Natural killer cell (primary cell): ENCODE measurements at regions not wholly inside any gene's neighbourhood (a gene's known extent, or its start where the extent isn't known, plus 50 kb on each side); places are given as distances from the start of the nearest gene placed in this dataset.

ENCODE experiments used
- ATAC-seq, 3 donors: fragments of 150-1000 bp in 2 of 3; fragments of 200-7000 bp in 1 of 3; cut with Tn5 transposase; 1 replicate in 1 of 3; 2 replicates in 2 of 3; pipeline ENCODE4 v1.10.0; 2021; ENCODE audit warnings: mild to moderate bottlenecking in 2 of 3, moderate library complexity in 2 of 3
- DNase-seq, 2 donors: peaks; one replicate each; pipeline versions ENCODE4 v3.0.0 to v3.0.0-alpha.2; 2013 to 2021; ENCODE audit warnings: mixed read lengths in 1 of 2
- H3K27ac ChIP-seq: one replicate; pipeline ENCODE4 v1.5.1; 2013; ENCODE audit warnings: mild to moderate bottlenecking, low read length
- H3K27me3 ChIP-seq: one replicate; pipeline ENCODE4 v1.6.1; 2013; ENCODE audit warnings: low read length; ENCODE audit not compliant: control insufficient read depth, insufficient read depth
- H3K36me3 ChIP-seq: one replicate; pipeline ENCODE4 v1.6.1; 2013; ENCODE audit warnings: low read length; ENCODE audit not compliant: control insufficient read depth, insufficient read depth
- H3K4me1 ChIP-seq: one replicate; pipeline ENCODE4 v1.6.1; 2013; ENCODE audit warnings: low read length; ENCODE audit not compliant: control insufficient read depth, insufficient read depth
- H3K4me3 ChIP-seq: one replicate; pipeline ENCODE4 v1.5.1; 2013; ENCODE audit warnings: low read length
- H3K9me3 ChIP-seq: one replicate; pipeline ENCODE4 v1.6.1; 2013; ENCODE audit warnings: low read length; ENCODE audit not compliant: control insufficient read depth, insufficient read depth
- H3K27ac Mint-ChIP-seq, 2 donors: one replicate each; pipeline ENCODE4 v1.8.0; 2022; ENCODE audit warnings: mild to moderate bottlenecking in 2 of 2, mixed read lengths in 2 of 2, moderate library complexity in 1 of 2
- H3K27me3 Mint-ChIP-seq, 2 donors: one replicate each; pipeline ENCODE4 v1.8.0; 2022; ENCODE audit warnings: low read depth in 2 of 2, mixed read lengths in 2 of 2
- H3K36me3 Mint-ChIP-seq: one replicate; pipeline ENCODE4 v1.8.0; 2022; ENCODE audit warnings: mixed read lengths
- H3K4me1 Mint-ChIP-seq, 2 donors: one replicate each; pipeline ENCODE4 v1.8.0; 2022; ENCODE audit warnings: mixed read lengths in 2 of 2
- H3K4me3 Mint-ChIP-seq: one replicate; pipeline ENCODE4 v1.8.0; 2022; ENCODE audit warnings: mild to moderate bottlenecking, moderate library complexity, mixed read lengths
- H3K9me3 Mint-ChIP-seq, 2 donors: one replicate each; pipeline ENCODE4 v1.8.0; 2022; ENCODE audit warnings: mixed read lengths in 2 of 2
- WGBS: methylation state at CpG from one replicate; pipeline ENCODE4 v1.1.7; 2013; ENCODE audit warnings: missing lambda C conversion rate; ENCODE audit not compliant: insufficient coverage; 5-methylcytosine and 5-hydroxymethylcytosine counted together
- intact Hi-C: fragments of 100-400 bp; cut with micrococcal nuclease; formaldehyde crosslinking; loops from one replicate; pipeline ENCODE4 v1.14.2; 2022
- TF ChIP-seq, protein P1 (sequence below): fragments of 200-600 bp; IDR thresholded peaks from one replicate; pipeline ENCODE4 v1.8.0; 2022; ENCODE audit warnings: antibody characterized with exemption

DNA sequence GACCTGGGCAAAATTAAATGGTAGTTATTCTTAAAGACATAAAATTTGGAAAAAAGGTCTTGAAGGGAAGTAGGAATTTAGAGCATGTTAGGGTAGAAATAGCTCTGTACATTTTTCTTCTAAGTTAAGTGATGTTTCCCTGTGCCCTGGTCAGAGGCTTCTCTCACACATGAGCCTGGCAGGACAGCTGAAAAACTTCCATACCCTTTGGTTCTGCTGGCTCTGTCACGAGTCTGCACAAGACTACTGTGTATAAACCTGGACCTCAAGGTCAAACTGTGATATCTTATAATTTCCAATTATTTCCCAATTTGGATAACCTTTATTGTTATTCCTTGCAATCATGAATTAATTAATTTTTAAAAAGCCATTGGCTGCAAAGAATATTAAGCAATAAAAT is 664.7 kb downstream of the BCL11A start:
- Mint-ChIP-seq H3K9me3 (no peaks in the 10 kb centered on the region), H3K27ac (no peak overlapping the region), H3K4me1 (peaks cover 0 to 8% of the 10 kb centered on the region in 2 donors), H3K36me3 (no peaks in the 10 kb centered on the region), H3K4me3 (no peak overlapping the region), H3K27me3 (peaks cover 0 to 2% of the 10 kb centered on the region in 2 donors)
- Histone ChIP-seq H3K27ac (no peak overlapping the region), H3K36me3 (no peaks in the 10 kb centered on the region), H3K9me3 (no peaks in the 10 kb centered on the region), H3K27me3 (no peaks in the 10 kb centered on the region), H3K4me3 (no peak overlapping the region), H3K4me1 (no peaks in the 10 kb centered on the region)
- ATAC-seq (no peak), DNase-seq (no peak)
- 75% methylated on average over 1 of the region's 1 CpG for WGBS
- TF ChIP-seq, protein P1, sequence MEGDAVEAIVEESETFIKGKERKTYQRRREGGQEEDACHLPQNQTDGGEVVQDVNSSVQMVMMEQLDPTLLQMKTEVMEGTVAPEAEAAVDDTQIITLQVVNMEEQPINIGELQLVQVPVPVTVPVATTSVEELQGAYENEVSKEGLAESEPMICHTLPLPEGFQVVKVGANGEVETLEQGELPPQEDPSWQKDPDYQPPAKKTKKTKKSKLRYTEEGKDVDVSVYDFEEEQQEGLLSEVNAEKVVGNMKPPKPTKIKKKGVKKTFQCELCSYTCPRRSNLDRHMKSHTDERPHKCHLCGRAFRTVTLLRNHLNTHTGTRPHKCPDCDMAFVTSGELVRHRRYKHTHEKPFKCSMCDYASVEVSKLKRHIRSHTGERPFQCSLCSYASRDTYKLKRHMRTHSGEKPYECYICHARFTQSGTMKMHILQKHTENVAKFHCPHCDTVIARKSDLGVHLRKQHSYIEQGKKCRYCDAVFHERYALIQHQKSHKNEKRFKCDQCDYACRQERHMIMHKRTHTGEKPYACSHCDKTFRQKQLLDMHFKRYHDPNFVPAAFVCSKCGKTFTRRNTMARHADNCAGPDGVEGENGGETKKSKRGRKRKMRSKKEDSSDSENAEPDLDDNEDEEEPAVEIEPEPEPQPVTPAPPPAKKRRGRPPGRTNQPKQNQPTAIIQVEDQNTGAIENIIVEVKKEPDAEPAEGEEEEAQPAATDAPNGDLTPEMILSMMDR, result no peak
- intact Hi-C loops, result no loop called here

DNA sequence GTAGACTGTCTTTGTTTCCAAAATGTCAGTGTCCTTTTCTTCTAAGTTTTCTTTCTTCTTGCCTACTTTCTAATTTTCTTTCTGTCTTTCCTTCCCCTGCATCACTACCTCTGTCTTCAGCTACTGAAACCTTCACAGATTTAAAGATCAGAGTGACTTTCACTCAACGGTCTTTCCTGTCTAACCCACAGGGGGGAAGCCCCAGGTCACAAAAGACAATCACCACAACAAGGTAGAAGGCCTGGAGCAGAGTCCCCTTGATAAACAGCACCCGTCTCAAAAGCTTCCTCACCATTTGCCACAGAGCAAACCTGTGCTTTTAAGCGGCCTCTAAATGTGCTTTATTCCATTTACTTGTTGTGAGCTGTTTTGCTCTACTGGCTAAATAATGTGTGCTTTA is 665.4 kb downstream of the BCL11A start:
- ATAC-seq, result peak in 1 of 3 donors; percentile 58
- TF ChIP-seq, protein P1, result no peak
- 0% methylated on average over 3 of the region's 3 CpGs for WGBS
- Histone ChIP-seq H3K27ac (no peak overlapping the region), H3K36me3 (no peaks in the 10 kb centered on the region), H3K4me3 (no peak overlapping the region), H3K27me3 (no peaks in the 10 kb centered on the region), H3K4me1 (no peaks in the 10 kb centered on the region), H3K9me3 (no peaks in the 10 kb centered on the region)
- Mint-ChIP-seq H3K4me1 (peaks cover 0 to 8% of the 10 kb centered on the region in 2 donors), H3K9me3 (no peaks in the 10 kb centered on the region), H3K36me3 (no peaks in the 10 kb centered on the region), H3K4me3 (no peak overlapping the region), H3K27me3 (peaks cover 0 to 2% of the 10 kb centered on the region in 2 donors), H3K27ac (no peak overlapping the region)
- intact Hi-C loops, result no loop called here
- peak in 1 of 2 donors; percentile 82 for DNase-seq

DNA sequence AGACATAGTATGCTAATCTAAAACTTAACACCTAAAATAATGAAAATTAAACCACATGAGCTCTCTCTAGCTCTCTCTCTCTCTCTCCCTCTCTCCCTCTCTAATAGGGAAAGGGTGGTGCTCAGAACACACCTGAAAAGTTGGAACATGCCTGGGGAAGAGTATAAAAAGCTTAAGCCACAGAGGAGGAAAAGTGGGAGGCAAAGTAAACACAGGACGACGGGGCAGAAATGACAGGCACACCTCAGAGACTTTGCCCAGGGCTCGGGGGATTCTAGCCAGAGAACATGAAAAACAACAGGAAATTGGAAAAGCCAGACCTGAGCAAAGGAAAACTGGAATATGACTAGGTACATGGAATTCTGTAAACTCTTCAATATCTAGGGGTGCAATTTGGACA is 666.1 kb downstream of the BCL11A start:
- ATAC-seq (no peak), DNase-seq (no peak)
- H3K4me3 Mint-ChIP-seq, result no peak overlapping the region
- Histone ChIP-seq H3K4me1 (no peaks in the 10 kb centered on the region), H3K9me3 (no peaks in the 10 kb centered on the region), H3K27ac (no peak overlapping the region), H3K4me3 (no peak overlapping the region), H3K27me3 (no peaks in the 10 kb centered on the region), H3K36me3 (no peaks in the 10 kb centered on the region)
- H3K27ac Mint-ChIP-seq, result no peak overlapping the region
- intact Hi-C loops, result no loop called here
- WGBS, result 53% methylated on average over 3 of the region's 3 CpGs
- H3K4me1 Mint-ChIP-seq, result peaks cover 0 to 8% of the 10 kb centered on the region in 2 donors
- H3K27me3 Mint-ChIP-seq, result peaks cover 0 to 2% of the 10 kb centered on the region in 2 donors
- TF ChIP-seq, protein P1, result no peak
- H3K36me3 Mint-ChIP-seq, result no peaks in the 10 kb centered on the region
- H3K9me3 Mint-ChIP-seq, result no peaks in the 10 kb centered on the region

DNA sequence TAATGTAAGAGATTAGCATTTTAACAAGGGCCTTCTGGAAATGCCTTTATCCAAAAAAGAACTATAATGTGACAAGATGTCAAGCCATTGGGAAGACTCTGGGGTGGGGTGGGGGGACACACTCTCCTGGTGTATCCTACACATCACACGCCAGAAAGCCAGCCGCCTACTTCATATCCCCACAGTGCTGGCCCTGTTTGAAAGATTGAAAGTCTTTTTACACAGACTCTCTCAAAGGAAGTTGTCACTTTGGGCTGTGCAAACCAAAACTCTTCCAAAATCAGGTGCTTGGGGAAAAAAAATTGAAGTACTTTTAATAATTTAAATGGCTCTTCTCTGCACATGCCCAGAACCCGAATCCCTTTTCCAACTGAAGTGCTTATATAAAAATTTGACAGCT is 666.7 kb downstream of the BCL11A start:
- no peaks in the 10 kb centered on the region for H3K9me3 ChIP-seq
- DNase-seq (peak in 1 of 2 donors; percentile 16), ATAC-seq (no peak)
- Mint-ChIP-seq H3K27me3 (peaks cover 0 to 2% of the 10 kb centered on the region in 2 donors), H3K4me3 (no peak overlapping the region), H3K9me3 (no peaks in the 10 kb centered on the region), H3K4me1 (peaks cover 0 to 8% of the 10 kb centered on the region in 2 donors), H3K27ac (no peak overlapping the region), H3K36me3 (no peaks in the 10 kb centered on the region)
- TF ChIP-seq, protein P1, result no peak
- no peak overlapping the region for H3K4me3 ChIP-seq
- no peaks in the 10 kb centered on the region for H3K4me1 ChIP-seq
- no peak overlapping the region for H3K27ac ChIP-seq
- H3K27me3 ChIP-seq, result no peaks in the 10 kb centered on the region
- 66% methylated on average over 2 of the region's 3 CpGs for WGBS
- no peaks in the 10 kb centered on the region for H3K36me3 ChIP-seq
- intact Hi-C loops, result no loop called here
